ENCODE measurements at regions not wholly inside any gene's neighbourhood (a gene's known extent, or its start where the extent isn't known, plus 50 kb on each side); places are given as distances from the start of the nearest gene placed in this dataset.
A peak's percentile ranks its signal among the peaks of the same experiment; 100 is the strongest.

DNA sequence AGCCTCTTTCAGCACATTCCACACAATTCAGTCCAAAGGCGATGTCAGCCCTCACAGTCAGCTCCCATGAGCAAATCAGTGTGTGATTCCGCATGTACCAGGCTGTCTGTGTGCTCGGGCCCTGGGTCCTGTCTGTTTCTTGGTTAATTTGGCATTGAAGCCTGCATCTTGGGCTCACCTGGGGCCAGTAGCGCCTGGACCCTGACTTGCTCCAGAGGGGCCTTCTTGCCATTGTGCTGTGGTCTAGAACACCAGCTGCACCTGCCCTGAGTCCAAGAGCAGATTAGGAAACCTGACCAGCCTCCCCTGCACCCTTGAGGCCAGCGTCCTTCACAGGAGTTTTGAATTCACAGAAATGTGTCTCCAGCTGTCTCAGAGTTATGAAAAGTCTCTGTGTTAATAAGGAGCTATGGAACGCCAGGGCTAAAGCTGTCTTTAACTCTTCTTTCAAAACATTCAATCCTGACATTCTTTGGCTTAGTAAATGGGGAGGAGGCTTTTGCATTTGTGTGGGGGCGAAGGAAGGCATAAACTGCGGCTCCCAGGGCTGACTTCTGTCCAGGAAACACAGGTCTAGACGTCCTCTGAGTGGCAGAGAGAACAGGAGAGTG lies 102.2 kb downstream of the ARF6 start:
- ChIA-PET CTCF (no interaction called here), POLR2A (interaction anchor here (0.7 to 1.0 kb wide), 2 partner anchors 44 to 132 kb away, joined by 3 read pairs; no protein-coding TSS in a partner anchor)
- H3K9me3 ChIP-seq (ENCODE audit: control insufficient read depth, insufficient read depth, low read length): no peaks in the 10 kb centered on the region
- peak overlapping the region; percentile 39 for H3K27ac ChIP-seq (ENCODE audit: low read depth, low read length)
- TF ChIP-seq CTCF (IDR thresholded peaks at IDR 0.05; ENCODE audit: low read depth, low read length): no peak
- H3K27me3 ChIP-seq (ENCODE audit: control insufficient read depth, insufficient read depth, low read length): no peaks in the 10 kb centered on the region
- H3K4me3 ChIP-seq (ENCODE audit: low read depth, low read length): no peak overlapping the region
- DNase-seq (ENCODE audit: low read depth, low spot score): no peak

- no peaks in the 10 kb centered on the region for H3K9me3 ChIP-seq (ENCODE audit: control insufficient read depth, insufficient read depth, low read length)
- H3K27ac ChIP-seq (ENCODE audit: low read depth, low read length): peak overlapping the region; percentile 11
- POLR2A ChIA-PET: no interaction called here
- H3K27me3 ChIP-seq (ENCODE audit: control insufficient read depth, insufficient read depth, low read length): no peaks in the 10 kb centered on the region
- H3K4me3 ChIP-seq (ENCODE audit: low read depth, low read length): no peak overlapping the region
- CTCF ChIA-PET: no interaction called here
- no peak for TF ChIP-seq CTCF (IDR thresholded peaks at IDR 0.05; ENCODE audit: low read depth, low read length)
- DNase-seq (ENCODE audit: low read depth, low spot score): no peak
These were observed 105.1 kb downstream of the ARF6 start for GRCh38 chr14:49997991-49998390.

DNA sequence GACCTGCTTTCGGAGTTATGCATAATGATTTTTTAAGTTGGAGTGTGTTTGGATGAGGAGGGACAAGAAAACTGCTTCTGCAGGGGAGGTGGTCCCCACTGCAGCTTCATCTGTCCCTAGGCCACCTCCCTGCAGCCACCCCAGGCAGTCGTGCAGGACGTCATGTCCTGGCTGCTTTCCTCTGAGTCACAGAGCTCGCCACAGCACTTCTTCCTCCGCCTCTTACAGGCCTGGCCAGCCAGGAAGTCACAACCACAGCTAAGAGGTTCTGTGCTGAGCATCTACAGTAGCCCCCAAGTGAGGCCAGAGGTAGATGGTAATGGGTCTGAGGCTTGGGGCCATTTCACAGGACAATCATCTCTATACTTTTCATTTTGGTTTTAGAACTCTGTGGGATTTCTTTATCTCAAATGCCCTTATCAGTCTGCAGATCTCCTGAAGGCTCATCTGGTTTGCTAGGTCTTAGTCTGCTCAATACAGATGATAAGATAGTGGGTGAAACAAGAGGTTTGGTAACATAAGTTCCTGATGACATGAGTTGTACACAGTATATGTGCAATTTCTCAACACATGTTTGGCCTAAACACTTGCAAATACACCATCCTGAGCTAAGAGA lies 106.4 kb downstream of the ARF6 start:
- CTCF ChIA-PET: interaction anchor here (0.6 to 1.3 kb wide), 3 partner anchors 10 to 138 kb away, joined by 3 to 6 read pairs (median 5); no protein-coding TSS in a partner anchor
- DNase-seq (ENCODE audit: low read depth, low spot score): no peak
- POLR2A ChIA-PET: interaction anchor here (1.3 to 1.6 kb wide), 2 partner anchors 8 to 106 kb away, joined by 3 to 4 read pairs; no protein-coding TSS in a partner anchor
- H3K27me3 ChIP-seq (ENCODE audit: control insufficient read depth, insufficient read depth, low read length): no peaks in the 10 kb centered on the region
- no peak overlapping the region for H3K4me3 ChIP-seq (ENCODE audit: low read depth, low read length)
- H3K9me3 ChIP-seq (ENCODE audit: control insufficient read depth, insufficient read depth, low read length): no peaks in the 10 kb centered on the region
- TF ChIP-seq CTCF (IDR thresholded peaks at IDR 0.05; ENCODE audit: low read depth, low read length): no peak
- H3K27ac ChIP-seq (ENCODE audit: low read depth, low read length): peak overlapping the region; percentile 88

GRCh38 chr14:49999826-50000379 lies 107.0 kb downstream of the ARF6 start:
- Histone ChIP-seq H3K4me3 (ENCODE audit: low read depth, low read length) (no peak overlapping the region), H3K27ac (ENCODE audit: low read depth, low read length) (peak overlapping the region; percentile 88), H3K27me3 (ENCODE audit: control insufficient read depth, insufficient read depth, low read length) (no peaks in the 10 kb centered on the region), H3K9me3 (ENCODE audit: control insufficient read depth, insufficient read depth, low read length) (no peaks in the 10 kb centered on the region)
- no peak for DNase-seq (ENCODE audit: low read depth, low spot score)
- TF ChIP-seq CTCF (IDR thresholded peaks at IDR 0.05; ENCODE audit: low read depth, low read length): no peak
- ChIA-PET POLR2A (interaction anchor here (0.5 to 1.6 kb wide), 6 partner anchors 9 to 332 kb away, joined by 3 to 5 read pairs (median 3); no protein-coding TSS in a partner anchor), CTCF (interaction anchor here (0.6 to 1.3 kb wide), 4 partner anchors 10 to 139 kb away, joined by 3 to 6 read pairs (median 4); no protein-coding TSS in a partner anchor)

Data from AG04450 (cell line).